Activated CD4-positive, alpha-beta memory T cell treated with anti-CD3 and anti-CD28 coated beads for 36 hours (primary cell): ENCODE measurements at regions not wholly inside any gene's neighbourhood (a gene's known extent, or its start where the extent isn't known, plus 50 kb on each side); places are given as distances from the start of the nearest gene placed in this dataset.

Experiments
- CTCF ChIA-PET: fragments of 350-600 bp; sonication (Branson Sonifier 250); formaldehyde crosslinking; loops from one replicate; lab custom pipeline; 2021; ENCODE audit warnings: antibody characterized with exemption, inconsistent platforms; lab: Charles Lee
- POLR2A ChIA-PET: fragments of 350-600 bp; sonication (Branson Sonifier 250); formaldehyde crosslinking; loops from one replicate; lab custom pipeline; 2021; ENCODE audit warnings: antibody characterized with exemption; lab: Charles Lee
- DNase-seq: peaks from one replicate; pipeline ENCODE4 v3.0.0-alpha.2; 2020
- H3K27ac Mint-ChIP-seq: one replicate; pipeline ENCODE4 v1.8.0; 2021; ENCODE audit warnings: mixed read lengths
- H3K27me3 Mint-ChIP-seq: one replicate; pipeline ENCODE4 v1.8.0; 2021; ENCODE audit warnings: mixed read lengths
- H3K36me3 Mint-ChIP-seq: one replicate; pipeline ENCODE4 v1.8.0; 2021; ENCODE audit warnings: mixed read lengths
- H3K4me1 Mint-ChIP-seq: one replicate; pipeline ENCODE4 v1.8.0; 2021; ENCODE audit warnings: low read depth, mixed read lengths
- H3K4me3 Mint-ChIP-seq: one replicate; pipeline ENCODE4 v1.8.0; 2021; ENCODE audit warnings: mild to moderate bottlenecking, mixed read lengths
- H3K9me3 Mint-ChIP-seq: one replicate; pipeline ENCODE4 v1.8.0; 2021; ENCODE audit warnings: mixed read lengths
- intact Hi-C: fragments of 100-400 bp; cut with micrococcal nuclease; formaldehyde crosslinking; loops from one replicate; pipeline ENCODE4 v1.15.1; 2023

DNA sequence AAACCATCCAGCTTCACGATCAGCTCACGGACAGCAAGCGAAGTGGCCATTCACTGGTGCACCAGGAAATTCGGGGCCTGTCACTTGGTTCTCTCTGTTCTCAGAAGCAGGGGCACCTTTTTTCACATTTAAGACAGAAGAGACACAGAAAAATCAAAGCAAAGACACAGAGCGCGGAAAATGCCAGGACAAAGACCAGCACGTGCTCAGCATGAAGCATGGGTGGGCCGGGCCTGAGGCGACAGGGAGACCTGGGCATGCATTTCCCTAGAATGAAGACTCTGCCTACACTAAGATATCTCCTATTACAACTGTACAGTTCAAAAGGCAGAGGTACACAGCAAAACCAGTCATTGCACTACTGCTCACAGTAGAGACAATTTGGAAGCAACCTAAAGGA is 117.4 kb upstream of the ID2 start:
- POLR2A ChIA-PET: no interaction called here
- H3K4me1 Mint-ChIP-seq: no peaks in the 10 kb centered on the region
- no peaks in the 10 kb centered on the region for H3K27me3 Mint-ChIP-seq
- intact Hi-C loops: no loop called here
- H3K4me3 Mint-ChIP-seq: no peak overlapping the region
- CTCF ChIA-PET: no interaction called here
- H3K9me3 Mint-ChIP-seq: peaks cover 19% of the 10 kb centered on the region
- no peaks in the 10 kb centered on the region for H3K36me3 Mint-ChIP-seq
- no peak for DNase-seq
- H3K27ac Mint-ChIP-seq: no peak overlapping the region

GRCh38 chr2:8565399-8566154 is 116.3 kb upstream of the ID2 start:
- H3K4me3 Mint-ChIP-seq: no peak overlapping the region

GRCh38 chr2:8566155-8566670 is 115.6 kb upstream of the ID2 start:
- POLR2A ChIA-PET: no interaction called here
- CTCF ChIA-PET: no interaction called here
- H3K27me3 Mint-ChIP-seq: no peaks in the 10 kb centered on the region

More at GRCh38 chr2:8565399-8566154, 116.3 kb upstream of the ID2 start:
- Mint-ChIP-seq H3K36me3 (no peaks in the 10 kb centered on the region), H3K4me1 (no peaks in the 10 kb centered on the region), H3K9me3 (peaks cover 14% of the 10 kb centered on the region), H3K27me3 (no peaks in the 10 kb centered on the region), H3K27ac (no peak overlapping the region)
- POLR2A ChIA-PET: no interaction called here
- CTCF ChIA-PET: no interaction called here
- intact Hi-C loops: no loop called here
- no peak for DNase-seq

GRCh38 chr2:8566774-8567468 is 114.9 kb upstream of the ID2 start:
- Mint-ChIP-seq H3K9me3 (peaks cover 6% of the 10 kb centered on the region), H3K27me3 (no peaks in the 10 kb centered on the region), H3K4me3 (no peak overlapping the region), H3K27ac (no peak overlapping the region), H3K36me3 (no peaks in the 10 kb centered on the region), H3K4me1 (no peaks in the 10 kb centered on the region)
- ChIA-PET CTCF (interaction anchor here (0.6 kb wide), 1 partner anchor 1358 kb away, joined by 3 read pairs; no protein-coding TSS in a partner anchor), POLR2A (no interaction called here)
- intact Hi-C loops: no loop called here
- no peak for DNase-seq

More at GRCh38 chr2:8566155-8566670, 115.6 kb upstream of the ID2 start:
- intact Hi-C loops: no loop called here
- Mint-ChIP-seq H3K4me1 (no peaks in the 10 kb centered on the region), H3K36me3 (no peaks in the 10 kb centered on the region), H3K4me3 (no peak overlapping the region), H3K9me3 (peaks cover 10% of the 10 kb centered on the region), H3K27ac (no peak overlapping the region)
- DNase-seq: no peak

DNA sequence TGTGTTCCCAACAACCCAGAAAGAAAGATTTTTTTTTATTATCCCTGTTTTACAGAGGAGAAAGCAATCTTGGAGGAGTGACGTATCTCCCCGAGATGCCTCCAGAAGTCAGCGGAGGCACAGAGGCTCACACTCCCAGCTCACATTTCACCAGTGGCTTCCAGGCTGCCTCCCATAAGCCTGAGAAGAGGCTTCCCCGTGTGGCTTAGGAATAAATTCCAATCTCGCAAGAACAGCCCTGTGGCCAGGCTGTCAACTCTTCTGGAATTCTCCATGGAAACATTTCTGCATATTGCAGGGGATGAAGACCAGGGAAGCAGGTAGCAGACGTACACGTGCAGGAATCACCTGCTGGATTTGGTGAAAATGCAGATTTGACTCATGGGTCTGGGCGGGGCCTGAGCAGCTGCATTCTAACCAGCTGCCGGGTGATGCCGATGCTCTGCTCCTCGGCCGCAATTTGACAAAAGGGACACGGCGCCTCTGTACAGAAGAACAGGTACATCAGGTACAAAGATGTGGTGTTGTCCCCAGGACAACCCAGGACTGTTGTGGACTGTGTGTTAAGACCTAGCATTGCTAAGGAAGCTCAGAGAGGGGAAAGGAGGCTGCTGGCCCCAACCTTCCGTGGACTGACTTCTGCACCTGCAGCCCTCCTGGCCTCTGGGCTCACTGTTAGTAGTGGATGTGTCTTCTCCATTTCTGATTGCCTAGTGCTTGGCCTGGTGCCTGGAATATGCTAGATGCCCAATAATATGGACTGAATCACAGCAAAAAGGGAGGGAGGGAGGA is 114.2 kb upstream of the ID2 start:
- intact Hi-C loops: no loop called here
- H3K9me3 Mint-ChIP-seq: no peaks in the 10 kb centered on the region
- H3K4me1 Mint-ChIP-seq: no peaks in the 10 kb centered on the region
- no peak overlapping the region for H3K27ac Mint-ChIP-seq
- no peak for DNase-seq
- ChIA-PET POLR2A (no interaction called here), CTCF (no interaction called here)
- H3K27me3 Mint-ChIP-seq: no peaks in the 10 kb centered on the region
- no peaks in the 10 kb centered on the region for H3K36me3 Mint-ChIP-seq
- H3K4me3 Mint-ChIP-seq: no peak overlapping the region

DNA sequence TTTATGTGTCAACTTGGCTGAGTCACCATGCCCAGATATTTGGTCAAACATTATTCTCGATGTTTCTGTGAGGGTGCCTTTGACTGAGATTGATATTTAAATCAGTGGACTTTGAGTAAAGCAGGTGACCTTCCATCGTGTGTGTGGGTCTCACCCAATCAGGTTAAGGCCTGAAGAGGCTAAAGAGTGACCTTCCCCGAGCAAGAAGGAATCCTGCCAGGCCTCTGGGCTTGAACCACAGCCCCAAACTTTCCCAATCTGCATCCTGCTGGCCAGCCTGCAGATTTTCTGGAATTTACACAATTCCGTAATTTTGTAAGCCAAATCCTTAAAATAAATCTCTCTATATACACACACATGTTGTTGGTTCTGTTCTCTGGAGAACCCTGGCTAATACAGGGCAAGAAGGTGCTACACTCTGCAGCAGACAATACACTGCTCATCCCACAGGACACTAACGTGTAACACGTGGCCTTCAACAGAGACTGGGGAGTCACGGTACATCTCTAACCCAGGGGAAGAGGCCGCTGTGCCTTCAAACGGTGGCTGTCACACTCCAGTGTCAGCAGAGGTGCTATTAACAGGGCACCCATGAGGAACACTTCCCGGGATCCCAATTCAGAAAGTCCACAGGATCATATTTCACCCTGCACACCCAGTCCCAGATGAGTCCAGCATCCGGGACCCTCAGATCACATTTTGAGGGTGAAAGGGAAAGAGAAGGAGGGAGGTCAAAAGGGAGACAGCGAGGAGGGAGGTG is 113.1 kb upstream of the ID2 start:
- DNase-seq: no peak
- intact Hi-C loops: no loop called here
- Mint-ChIP-seq H3K4me3 (no peak overlapping the region), H3K9me3 (no peaks in the 10 kb centered on the region), H3K27me3 (no peaks in the 10 kb centered on the region), H3K27ac (no peak overlapping the region), H3K36me3 (no peaks in the 10 kb centered on the region), H3K4me1 (no peaks in the 10 kb centered on the region)
- ChIA-PET CTCF (no interaction called here), POLR2A (no interaction called here)

DNA sequence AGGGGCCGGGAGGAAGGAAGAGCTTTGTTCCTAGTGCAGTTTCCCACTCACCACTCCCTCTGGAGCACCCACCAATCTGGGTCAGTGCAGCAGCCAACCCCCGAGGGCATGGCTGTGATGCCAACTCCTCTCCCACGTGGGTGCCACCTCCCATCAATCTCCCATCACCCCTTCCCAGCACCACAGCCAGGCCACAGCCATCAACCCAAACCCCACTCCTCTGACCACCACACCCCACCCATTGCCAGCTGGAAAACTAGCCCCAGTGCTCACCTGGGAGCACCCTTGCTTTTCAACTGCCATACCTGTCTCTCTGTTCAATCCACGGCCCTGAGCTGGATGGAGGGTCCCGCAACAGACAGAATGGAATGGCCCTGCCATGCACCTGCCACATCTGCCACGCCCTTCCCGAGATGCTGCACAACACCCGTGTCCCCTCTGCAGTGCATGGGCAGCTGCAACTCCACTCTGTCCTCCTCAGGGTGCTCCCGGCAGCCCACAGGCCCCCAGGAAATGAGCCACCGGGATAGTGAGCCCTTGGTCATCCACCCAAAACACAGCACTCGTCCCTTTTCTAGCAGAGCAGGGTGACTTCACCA is 112.4 kb upstream of the ID2 start:
- Mint-ChIP-seq H3K9me3 (no peaks in the 10 kb centered on the region), H3K4me3 (no peak overlapping the region), H3K4me1 (peaks cover 2% of the 10 kb centered on the region), H3K27me3 (no peaks in the 10 kb centered on the region), H3K27ac (no peak overlapping the region), H3K36me3 (no peaks in the 10 kb centered on the region)
- intact Hi-C loops: no loop called here
- DNase-seq: no peak
- POLR2A ChIA-PET: no interaction called here
- CTCF ChIA-PET: no interaction called here

DNA sequence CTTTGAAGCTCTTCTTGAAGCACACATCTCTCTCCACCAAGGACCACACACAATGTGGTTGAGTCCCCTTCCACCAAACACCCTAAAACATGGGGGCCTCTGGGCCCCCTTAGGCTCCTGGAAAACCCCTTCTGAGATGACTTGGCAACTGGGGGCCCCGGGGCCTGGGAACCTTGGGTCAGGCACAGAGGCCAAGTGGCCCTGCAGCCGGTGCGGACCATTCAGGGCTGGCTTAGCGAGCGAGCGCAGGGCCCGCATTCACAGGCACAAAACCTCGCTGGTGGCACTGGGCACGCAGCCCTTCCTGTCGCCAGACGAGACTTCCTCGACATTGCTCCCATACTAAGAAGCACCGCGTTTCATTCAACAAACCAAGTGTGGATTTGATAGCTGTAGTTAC is 111.2 kb upstream of the ID2 start:
- ChIA-PET CTCF (no interaction called here), POLR2A (no interaction called here)
- Mint-ChIP-seq H3K9me3 (no peaks in the 10 kb centered on the region), H3K36me3 (no peaks in the 10 kb centered on the region), H3K27me3 (no peaks in the 10 kb centered on the region), H3K4me3 (no peak overlapping the region), H3K4me1 (peaks cover 11% of the 10 kb centered on the region), H3K27ac (no peak overlapping the region)
- DNase-seq: no peak
- intact Hi-C loops: no loop called here

GRCh38 chr2:8571301-8571791 is 110.5 kb upstream of the ID2 start:
- ChIA-PET CTCF (interaction anchor here (0.6 kb wide), 1 partner anchor 19 kb away, joined by 3 read pairs; no protein-coding TSS in a partner anchor), POLR2A (no interaction called here)

DNA sequence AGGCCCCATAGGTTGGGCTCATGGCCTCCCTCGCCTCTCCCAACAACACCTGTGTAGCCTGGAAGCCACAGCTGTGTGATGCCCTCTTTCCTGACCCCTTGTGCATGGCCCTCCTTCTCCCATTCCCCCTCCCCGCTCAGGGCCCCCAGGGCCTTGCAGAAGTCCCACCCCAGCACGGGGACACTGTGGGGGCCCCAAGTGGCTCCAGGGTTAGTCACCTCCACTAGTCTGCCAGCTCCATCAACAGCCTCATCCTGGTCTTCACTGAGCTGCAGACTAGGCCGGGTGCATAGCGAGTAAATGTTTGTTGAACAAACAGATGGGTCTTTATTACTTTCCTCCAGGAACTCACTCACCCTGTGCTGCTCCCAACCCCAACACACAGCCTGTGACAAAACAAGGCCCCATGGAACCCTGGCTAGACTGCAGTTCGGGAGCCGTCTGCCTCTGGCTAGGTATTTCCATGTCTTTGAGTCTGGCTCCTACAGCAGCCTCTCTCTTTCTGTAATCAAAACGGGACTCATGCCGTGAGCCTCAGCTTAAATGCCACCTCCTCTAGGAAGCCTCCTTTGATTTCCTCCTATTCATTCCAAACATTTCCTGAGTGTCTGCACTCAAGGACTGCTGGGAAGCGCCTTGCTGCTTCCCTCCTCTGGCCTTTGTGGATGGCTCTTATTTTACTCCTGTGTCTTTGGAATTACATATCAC is 109.9 kb upstream of the ID2 start:
- ChIA-PET POLR2A (no interaction called here), CTCF (no interaction called here)
- Mint-ChIP-seq H3K4me3 (no peak overlapping the region), H3K36me3 (no peaks in the 10 kb centered on the region), H3K27ac (no peak overlapping the region), H3K27me3 (peaks cover 3% of the 10 kb centered on the region), H3K9me3 (no peaks in the 10 kb centered on the region), H3K4me1 (peaks cover 24% of the 10 kb centered on the region)
- no peak for DNase-seq
- intact Hi-C loops: no loop called here

More at GRCh38 chr2:8571301-8571791, 110.5 kb upstream of the ID2 start:
- peaks cover 18% of the 10 kb centered on the region for H3K4me1 Mint-ChIP-seq
- H3K4me3 Mint-ChIP-seq: no peak overlapping the region
- no peak for DNase-seq
- intact Hi-C loops: no loop called here
- peaks cover 3% of the 10 kb centered on the region for H3K27me3 Mint-ChIP-seq
- no peak overlapping the region for H3K27ac Mint-ChIP-seq
- no peaks in the 10 kb centered on the region for H3K36me3 Mint-ChIP-seq
- H3K9me3 Mint-ChIP-seq: no peaks in the 10 kb centered on the region

DNA sequence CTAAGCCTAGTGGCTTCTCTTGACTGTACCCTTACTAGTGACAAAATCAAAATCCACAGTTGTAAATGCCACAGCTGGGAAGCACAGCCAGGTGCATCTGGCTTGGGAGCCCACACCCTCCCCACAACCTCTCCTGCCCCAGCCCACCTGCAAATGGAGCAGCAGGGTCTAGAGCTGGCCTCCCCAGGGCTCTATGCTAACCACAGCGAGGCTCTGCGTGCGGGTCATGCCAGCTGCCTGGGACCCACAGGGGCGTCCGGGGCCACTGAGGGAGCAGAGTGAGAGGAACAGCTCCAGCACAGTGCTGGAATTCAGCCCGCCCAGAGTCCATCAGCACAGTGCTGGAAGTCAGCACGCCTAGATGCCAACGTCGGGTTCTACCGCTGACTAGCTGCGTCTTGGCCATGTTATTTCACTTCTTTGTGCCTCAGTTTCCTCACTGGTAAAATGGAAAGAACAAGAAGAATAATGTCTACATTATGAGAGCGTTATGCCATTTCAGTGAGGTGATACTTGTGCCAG is 109.1 kb upstream of the ID2 start:
- intact Hi-C loops: no loop called here
- Mint-ChIP-seq H3K4me3 (no peak overlapping the region), H3K36me3 (no peaks in the 10 kb centered on the region), H3K9me3 (no peaks in the 10 kb centered on the region), H3K4me1 (peaks cover 26% of the 10 kb centered on the region), H3K27ac (no peak overlapping the region), H3K27me3 (peaks cover 3% of the 10 kb centered on the region)
- ChIA-PET POLR2A (no interaction called here), CTCF (no interaction called here)
- no peak for DNase-seq
